Skeletal muscle cell (primary cell): ENCODE measurements at regions not wholly inside any gene's neighbourhood (a gene's known extent, or its start where the extent isn't known, plus 50 kb on each side); places are given as distances from the start of the nearest gene placed in this dataset.

Experiments used
- DNase-seq: peaks from one replicate; pipeline ENCODE4 v3.0.0-alpha.2; 2010; ENCODE audit warnings: low read depth
- H3K4me3 ChIP-seq: 2 replicates; pipeline ENCODE4 v1.5.1; 2011; ENCODE audit warnings: low read depth, mild to moderate bottlenecking, control low read depth, low read length, moderate library complexity

- peak overlapping the region; percentile 97 for H3K4me3 ChIP-seq
- no peak for DNase-seq
Measured at GRCh38 chr3:107239703-107240102, 137.5 kb upstream of the CCDC54 start.

DNA sequence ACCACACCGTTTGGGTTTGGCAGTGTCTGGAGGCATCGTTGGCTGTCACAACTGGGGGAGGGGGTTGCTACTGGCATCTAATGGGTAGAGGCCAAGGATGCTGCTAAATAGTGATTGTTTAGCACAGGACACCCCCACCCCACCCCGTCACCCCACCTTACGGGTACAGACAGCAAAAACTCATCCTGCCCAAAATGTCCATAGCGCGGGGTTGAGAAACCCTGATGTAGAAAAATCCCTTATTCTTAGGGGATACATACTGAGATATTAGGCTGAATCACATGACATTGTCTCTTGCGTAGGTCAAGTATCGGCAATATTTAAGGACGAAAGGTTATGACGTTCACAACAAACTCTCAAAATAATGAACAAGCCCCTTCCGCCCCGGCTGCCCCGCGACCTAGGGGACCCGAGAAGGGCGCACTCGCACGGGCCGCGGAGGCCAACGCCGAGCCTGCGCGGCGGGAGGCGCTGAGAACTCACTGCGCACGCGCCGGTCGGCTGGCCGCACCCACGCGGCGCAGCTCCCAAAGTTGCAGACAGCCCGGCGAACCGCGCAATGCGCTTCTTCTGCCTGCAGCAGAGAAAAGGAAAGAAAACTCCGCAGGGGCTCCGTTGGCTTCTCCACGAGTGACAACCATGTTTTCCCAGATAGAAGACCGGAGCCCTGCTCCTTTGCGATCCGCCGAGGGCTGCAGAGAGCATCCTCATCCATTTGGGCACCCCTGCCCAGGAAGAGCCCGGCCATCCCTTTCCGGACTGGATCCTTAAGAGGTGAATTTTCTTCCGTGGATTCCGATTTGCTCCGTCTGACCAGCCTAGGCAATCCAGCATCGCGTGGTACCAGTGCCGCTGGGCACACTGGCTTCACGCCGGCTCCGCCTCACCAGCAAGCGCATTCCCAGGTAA lies 136.8 kb upstream of the CCDC54 start:
- peak overlapping the region; percentile 97 for H3K4me3 ChIP-seq
- peak; percentile 39 for DNase-seq

DNA sequence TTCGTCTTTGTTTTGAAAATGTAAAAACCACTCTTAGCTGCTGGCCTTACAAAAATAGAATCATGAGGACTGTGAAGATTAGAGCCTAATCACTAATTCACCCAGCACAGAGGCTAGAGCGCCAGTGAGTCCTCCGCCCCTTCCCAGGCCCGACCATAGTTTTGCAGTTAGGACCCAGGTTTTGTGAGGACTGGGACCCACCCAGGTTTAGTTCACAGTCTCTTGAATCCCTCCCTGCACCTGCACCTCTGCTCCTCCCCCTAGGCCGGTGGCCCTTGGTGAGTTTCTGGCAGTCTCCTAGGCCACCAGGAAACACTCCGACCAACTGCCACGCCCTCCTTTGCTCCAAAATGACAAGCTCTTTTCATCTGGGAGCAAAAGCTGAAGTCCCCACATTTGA lies 136.0 kb upstream of the CCDC54 start:
- H3K4me3 ChIP-seq = peak overlapping the region; percentile 97
- DNase-seq = no peak

DNA sequence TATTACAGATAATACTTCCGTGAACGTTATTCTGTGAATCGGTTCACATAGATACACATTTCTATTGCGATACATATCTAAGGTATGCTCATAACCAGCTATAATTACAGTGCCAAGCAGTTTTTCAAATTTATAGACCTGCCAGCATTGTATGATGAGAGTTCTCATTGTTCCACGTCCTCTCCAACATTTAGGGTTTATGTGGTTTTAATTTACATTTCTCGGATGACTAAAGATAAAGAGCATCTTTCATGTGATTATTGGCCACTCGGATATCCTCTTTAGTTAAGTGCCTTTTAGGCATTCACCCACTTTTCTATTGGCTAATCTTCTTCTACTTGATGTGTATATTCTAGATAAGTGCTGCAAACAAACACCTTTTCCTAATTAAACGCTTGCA lies 134.7 kb upstream of the CCDC54 start:
- DNase-seq = no peak
- peak overlapping the region; percentile 97 for H3K4me3 ChIP-seq

GRCh38 chr3:107247116-107247515 lies 130.1 kb upstream of the CCDC54 start:
- H3K4me3 ChIP-seq = no peak overlapping the region
- DNase-seq = no peak

GRCh38 chr3:107249132-107249531 lies 128.1 kb upstream of the CCDC54 start:
- no peak overlapping the region for H3K4me3 ChIP-seq
- DNase-seq = no peak

DNA sequence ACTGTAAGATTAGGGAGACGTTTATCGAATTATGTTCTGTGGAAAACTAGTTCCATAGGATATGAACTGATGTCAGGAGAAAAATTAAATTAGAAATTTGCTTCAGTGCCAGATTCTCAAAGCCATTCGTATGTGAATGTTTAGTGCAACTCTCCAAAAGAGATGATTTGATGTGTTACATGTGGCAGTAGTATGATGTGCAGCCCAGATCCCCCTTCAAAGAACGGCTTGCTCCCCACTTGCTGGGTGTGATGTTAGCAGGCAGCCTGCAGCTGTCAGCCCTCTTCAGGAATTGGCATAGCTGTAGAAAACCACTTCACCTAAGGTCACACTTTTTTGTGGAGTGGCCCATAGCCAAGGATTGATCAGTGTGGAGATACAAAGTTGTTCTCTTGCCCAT lies 127.0 kb upstream of the CCDC54 start:
- H3K4me3 ChIP-seq = no peak overlapping the region
- no peak for DNase-seq

- DNase-seq = no peak
- no peak overlapping the region for H3K4me3 ChIP-seq
Measured at GRCh38 chr3:107251819-107252218, 125.4 kb upstream of the CCDC54 start.

DNA sequence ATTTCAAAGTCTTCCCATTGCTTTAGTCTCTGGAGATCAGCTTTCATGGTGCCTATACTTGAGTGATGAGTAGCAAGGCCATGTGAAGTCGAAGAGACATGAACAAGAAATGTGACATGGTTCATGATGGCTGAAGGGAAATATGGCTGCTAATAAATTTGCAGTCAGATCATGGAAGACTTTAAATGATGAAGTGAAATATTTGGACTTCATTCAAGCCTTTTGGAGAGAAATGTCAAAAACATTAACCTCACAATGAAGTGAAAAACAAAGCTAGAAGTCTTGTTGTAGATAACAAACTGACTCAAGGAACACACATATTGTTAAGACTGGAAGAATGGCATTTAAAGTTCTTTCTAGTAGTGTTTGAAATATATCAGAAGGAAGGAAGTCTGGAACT lies 120.3 kb upstream of the CCDC54 start:
- H3K4me3 ChIP-seq = no peak overlapping the region
- DNase-seq = no peak

DNA sequence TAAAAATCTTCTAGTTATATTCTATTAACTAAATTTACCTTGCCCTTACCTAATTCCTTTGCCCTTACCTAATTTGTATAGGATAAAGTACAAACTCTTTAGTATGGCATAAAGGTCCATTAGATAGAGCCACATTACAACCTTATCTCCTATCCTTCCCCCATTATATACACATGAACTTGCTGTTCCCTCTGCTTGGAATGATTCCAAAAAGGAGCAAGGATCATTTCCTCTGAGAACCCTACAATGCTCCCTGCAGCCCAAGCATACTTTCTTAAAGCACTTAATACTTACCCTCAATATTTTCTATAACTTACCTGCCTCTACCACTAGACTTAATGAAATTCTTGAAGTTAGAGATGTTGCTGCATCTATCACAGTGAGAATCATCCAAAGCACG lies 118.9 kb upstream of the CCDC54 start:
- no peak overlapping the region for H3K4me3 ChIP-seq
- no peak for DNase-seq

DNA sequence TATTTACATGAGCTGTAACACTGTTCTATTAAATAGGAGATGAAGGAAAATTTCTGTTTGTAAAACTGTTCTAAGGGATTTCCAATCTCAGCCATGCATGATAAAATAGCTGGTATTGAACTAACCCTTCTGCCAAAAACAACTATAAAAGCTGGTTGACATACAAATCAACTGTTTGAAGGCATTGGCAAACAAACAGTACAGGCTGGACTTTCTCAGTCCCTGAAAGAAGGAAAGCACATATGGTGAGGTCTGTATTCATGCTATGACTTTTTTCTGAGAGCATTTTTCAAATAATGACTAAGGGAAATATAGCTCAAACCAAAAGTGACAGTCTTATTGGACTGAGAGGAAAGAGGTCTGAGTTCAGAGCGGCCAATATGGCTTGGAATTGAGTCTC lies 117.0 kb upstream of the CCDC54 start:
- no peak overlapping the region for H3K4me3 ChIP-seq
- DNase-seq = no peak

- no peak overlapping the region for H3K4me3 ChIP-seq
- peak; percentile 64 for DNase-seq
Measured at GRCh38 chr3:107263269-107264021, 113.8 kb upstream of the CCDC54 start.

- DNase-seq = no peak
- H3K4me3 ChIP-seq = no peak overlapping the region
Measured at GRCh38 chr3:107264888-107265287, 112.4 kb upstream of the CCDC54 start.

- no peak for DNase-seq
- H3K4me3 ChIP-seq = no peak overlapping the region
Measured at GRCh38 chr3:107265526-107265925, 111.7 kb upstream of the CCDC54 start.

GRCh38 chr3:107268469-107268868 lies 108.8 kb upstream of the CCDC54 start:
- no peak overlapping the region for H3K4me3 ChIP-seq
- no peak for DNase-seq

DNA sequence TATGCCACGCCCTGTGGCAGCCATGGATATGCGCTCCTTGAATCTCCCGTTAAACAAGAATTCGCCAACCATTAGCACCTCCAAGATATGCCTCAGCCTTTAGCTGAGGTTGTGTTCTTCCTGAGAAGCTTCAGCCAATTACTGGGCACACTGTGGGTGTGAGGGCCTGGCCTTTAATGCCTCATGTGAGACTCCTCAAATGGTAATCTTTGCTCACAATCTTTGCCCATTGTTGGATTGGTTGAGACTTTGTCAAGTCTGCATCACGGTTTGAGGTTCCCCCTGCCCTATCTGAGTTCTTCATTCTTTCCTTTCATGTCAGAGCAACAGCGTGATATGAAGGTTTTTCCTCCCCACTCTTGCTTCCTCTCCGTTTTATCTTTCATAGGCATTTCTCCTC lies 108.1 kb upstream of the CCDC54 start:
- H3K4me3 ChIP-seq = no peak overlapping the region
- no peak for DNase-seq

DNA sequence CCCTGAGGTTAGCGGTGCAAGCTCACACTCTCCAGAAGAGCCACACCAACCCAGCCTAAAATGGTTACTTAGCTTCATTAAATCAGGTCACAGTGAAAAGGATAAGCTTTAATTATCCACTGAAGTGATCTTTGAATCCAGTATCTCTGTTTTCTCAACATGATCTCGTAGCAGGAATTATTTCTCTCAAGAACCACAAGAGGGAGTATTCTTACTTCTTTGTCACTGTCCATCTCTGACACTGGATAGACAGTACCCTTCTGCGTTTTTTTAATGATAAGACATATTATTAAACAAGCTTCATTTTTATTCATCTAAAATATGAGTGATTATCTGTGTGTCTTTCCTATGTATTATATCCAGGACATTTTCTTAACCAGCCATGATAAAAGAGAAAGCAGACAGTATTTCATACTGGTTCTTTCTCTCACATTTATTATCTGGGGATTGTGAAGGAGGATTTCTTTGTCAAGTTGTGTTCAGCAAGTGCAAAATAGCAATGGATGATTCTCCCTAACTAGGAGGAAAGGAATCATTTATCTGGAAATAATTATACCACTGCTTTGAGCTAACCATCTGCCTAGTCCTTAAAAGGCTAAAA lies 105.4 kb upstream of the CCDC54 start:
- no peak overlapping the region for H3K4me3 ChIP-seq
- peak; percentile 26 for DNase-seq

DNA sequence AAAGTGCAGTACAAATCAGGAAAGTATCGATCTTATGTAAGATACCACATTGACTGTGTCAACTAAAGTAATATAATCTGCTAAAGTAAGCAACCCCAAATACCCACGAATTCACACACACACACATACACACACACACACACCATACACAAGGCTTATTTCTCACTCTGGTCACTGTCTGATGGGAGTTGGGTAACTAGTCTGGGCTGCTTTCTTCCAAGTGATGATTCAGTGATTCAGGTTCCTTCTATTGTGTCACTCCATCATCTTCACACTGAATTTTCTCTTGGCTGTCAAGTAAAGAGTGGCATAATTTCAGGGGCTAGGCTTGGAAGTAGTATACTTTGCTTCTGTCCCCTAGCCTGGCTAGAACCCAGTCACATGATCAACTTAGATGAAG lies 104.8 kb upstream of the CCDC54 start:
- H3K4me3 ChIP-seq = no peak overlapping the region
- no peak for DNase-seq

DNA sequence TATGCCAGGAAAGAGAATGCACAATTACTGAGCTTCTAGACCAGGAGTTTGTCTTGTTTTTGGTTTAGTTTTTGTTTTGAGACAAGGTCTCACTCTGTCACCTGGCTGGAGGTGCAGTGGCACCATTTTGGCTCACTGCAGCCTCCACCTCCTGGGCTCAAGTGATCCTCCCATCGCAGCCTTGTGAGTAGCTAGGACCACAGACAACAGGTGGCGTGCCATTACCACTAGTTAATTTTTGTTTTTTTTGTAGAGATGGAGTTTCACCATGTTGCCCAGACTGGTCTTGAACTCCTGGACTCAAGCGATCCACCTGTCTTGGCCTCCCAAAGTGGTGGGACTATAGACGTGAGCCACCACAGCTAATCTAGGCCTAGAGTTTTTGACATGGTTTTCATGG lies 104.4 kb upstream of the CCDC54 start:
- no peak for DNase-seq
- H3K4me3 ChIP-seq = no peak overlapping the region

DNA sequence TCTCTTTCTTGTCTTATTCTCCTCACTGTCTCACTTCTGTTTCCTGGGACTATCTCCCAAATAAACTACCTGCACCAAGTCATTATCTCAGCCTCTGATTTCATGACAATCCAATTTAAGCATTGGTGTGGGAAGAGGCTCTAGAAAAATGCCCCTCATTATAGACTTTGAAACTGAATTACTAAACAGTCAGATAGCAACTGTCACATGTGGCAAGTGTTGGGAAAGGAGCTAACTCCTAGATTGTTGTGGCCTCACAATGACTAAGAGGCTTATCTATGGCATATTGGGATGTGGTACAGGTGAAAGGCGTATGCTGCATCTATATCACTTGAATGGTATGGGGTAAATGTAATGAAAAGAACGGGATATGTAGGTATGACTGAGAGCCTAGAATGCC lies 103.5 kb upstream of the CCDC54 start:
- H3K4me3 ChIP-seq = no peak overlapping the region
- DNase-seq = no peak
